ENCODE measurements at regions not wholly inside any gene's neighbourhood (a gene's known extent, or its start where the extent isn't known, plus 50 kb on each side); places are given as distances from the start of the nearest gene placed in this dataset.
"Not testable (repeated sequence)": the region's sequence is repeated elsewhere in the genome, so short reads cannot be mapped to it uniquely, and the experiment has no call there.

DNA sequence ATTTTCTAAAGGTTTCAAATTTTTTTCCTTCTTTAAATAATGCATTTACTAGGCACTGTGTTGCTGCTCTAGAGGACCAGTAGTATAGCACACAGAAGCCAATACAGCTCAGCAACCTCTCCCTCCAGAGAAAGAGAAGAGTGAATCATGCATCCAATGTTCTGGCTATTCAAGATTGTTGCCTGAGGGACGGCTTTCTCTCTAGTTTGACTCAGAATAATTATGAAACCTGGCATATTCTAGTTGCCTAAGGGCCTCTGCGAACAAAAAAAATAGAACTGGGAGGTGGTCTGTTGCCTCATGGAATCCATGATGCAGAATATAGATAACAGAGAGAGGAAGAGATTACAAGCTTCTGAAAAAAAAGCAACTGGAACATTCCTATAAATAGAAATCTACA, 1233.3 kb upstream of the PABPC4L start:
- no peaks in the 10 kb centered on the region for H3K36me3 ChIP-seq
- no peak overlapping the region for H3K4me3 ChIP-seq
- no peak for DNase-seq (ENCODE audit: extremely low spot score)
- 78% methylated on average over 2 of the region's 2 CpGs for WGBS
- no peaks in the 10 kb centered on the region for H3K4me1 ChIP-seq
- H3K27me3 ChIP-seq: no peaks in the 10 kb centered on the region
- TF ChIP-seq POLR2A (IDR thresholded peaks at IDR 0.05; ENCODE audit: low read depth): no peak
- TF ChIP-seq POLR2AphosphoS5 (IDR thresholded peaks at IDR 0.05): no peak
- no peak overlapping the region for H3K27ac ChIP-seq (replicated peaks in 1 of 4)
- peaks cover 0 to 13% (median 6%) of the 10 kb centered on the region in 4 donors for H3K9me3 ChIP-seq
- intact Hi-C loops (cut with DNase I): no loop called here

DNA sequence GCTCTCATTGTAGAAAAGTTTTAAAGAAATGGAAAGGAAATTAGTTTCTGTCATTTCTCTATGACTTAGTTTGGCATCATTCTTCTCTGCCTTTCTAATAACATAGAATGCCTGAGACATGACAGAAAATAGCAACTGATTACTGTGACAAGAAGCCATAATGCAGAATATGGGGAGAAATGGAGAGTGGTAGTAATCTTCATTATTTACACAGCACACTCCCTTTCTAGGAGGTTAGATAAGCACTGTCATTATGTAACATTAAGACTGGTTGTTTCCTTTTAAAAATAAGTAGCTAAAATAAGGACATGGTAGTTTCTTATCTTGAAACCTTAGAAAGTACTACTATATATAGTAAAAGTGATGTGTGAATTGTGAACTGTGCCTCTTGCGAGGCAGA, 1227.9 kb upstream of the PABPC4L start:
- no peaks in the 10 kb centered on the region for H3K4me1 ChIP-seq
- H3K27me3 ChIP-seq: no peaks in the 10 kb centered on the region
- intact Hi-C loops (cut with DNase I): no loop called here
- WGBS: 72% methylated on average over 1 of the region's 1 CpG
- no peaks in the 10 kb centered on the region for H3K36me3 ChIP-seq
- DNase-seq (ENCODE audit: extremely low spot score): no peak
- H3K4me3 ChIP-seq: no peak overlapping the region
- H3K27ac ChIP-seq (replicated peaks in 1 of 4): no peak overlapping the region
- TF ChIP-seq, protein P1, sequence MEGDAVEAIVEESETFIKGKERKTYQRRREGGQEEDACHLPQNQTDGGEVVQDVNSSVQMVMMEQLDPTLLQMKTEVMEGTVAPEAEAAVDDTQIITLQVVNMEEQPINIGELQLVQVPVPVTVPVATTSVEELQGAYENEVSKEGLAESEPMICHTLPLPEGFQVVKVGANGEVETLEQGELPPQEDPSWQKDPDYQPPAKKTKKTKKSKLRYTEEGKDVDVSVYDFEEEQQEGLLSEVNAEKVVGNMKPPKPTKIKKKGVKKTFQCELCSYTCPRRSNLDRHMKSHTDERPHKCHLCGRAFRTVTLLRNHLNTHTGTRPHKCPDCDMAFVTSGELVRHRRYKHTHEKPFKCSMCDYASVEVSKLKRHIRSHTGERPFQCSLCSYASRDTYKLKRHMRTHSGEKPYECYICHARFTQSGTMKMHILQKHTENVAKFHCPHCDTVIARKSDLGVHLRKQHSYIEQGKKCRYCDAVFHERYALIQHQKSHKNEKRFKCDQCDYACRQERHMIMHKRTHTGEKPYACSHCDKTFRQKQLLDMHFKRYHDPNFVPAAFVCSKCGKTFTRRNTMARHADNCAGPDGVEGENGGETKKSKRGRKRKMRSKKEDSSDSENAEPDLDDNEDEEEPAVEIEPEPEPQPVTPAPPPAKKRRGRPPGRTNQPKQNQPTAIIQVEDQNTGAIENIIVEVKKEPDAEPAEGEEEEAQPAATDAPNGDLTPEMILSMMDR (IDR thresholded peaks at IDR 0.05): no peak
- TF ChIP-seq EP300 (IDR thresholded peaks at IDR 0.05): no peak
- no peak for TF ChIP-seq POLR2AphosphoS5 (IDR thresholded peaks at IDR 0.05)
- TF ChIP-seq POLR2A (IDR thresholded peaks at IDR 0.05; ENCODE audit: low read depth): no peak
- H3K9me3 ChIP-seq: no peaks in the 10 kb centered on the region

DNA sequence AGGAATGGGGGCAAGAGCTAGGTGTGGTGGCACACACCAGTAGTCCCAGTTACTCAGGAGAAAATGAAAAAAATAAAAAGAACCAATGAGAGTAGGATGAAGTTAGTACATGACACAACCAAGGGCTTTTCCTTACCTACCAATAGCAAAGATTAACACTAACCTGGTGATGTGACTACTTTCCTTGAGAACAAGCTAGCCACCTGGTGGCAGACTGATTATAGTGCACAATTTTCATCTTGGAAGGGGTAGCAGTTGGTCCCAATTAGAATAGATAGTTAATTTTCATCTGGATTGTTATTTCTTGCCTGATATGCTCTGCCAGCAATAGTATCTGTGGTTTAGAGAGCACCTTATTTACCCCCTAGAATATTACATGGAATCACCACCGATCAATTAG, 1216.8 kb upstream of the PABPC4L start:
- intact Hi-C loops (cut with DNase I): no loop called here
- TF ChIP-seq POLR2AphosphoS5 (IDR thresholded peaks at IDR 0.05) (no peak), EP300 (IDR thresholded peaks at IDR 0.05) (no peak), POLR2A (IDR thresholded peaks at IDR 0.05; ENCODE audit: low read depth) (no peak)
- TF ChIP-seq, protein P1 (IDR thresholded peaks at IDR 0.05): no peak
- 93% methylated on average over 1 of the region's 1 CpG for WGBS

DNA sequence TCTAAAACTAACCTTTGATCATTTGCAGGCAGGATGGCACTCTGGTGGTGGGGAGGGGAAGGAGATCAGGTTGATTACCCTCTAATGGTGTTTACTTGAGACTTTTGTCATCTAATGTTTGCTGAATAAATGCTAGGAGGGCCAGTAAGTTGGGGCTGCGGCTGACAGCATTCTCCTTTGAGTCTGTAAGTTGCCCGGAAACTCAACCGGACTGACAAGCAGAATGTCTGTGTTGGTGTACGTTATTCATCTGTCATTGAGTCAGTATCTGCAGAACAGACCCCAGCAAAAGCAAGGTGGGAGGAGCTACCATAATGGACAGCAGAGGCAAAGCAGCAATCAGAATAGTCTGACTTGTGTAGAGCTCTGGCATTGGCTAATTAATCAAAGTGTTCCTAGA, 1210.6 kb upstream of the PABPC4L start:
- no peaks in the 10 kb centered on the region for H3K9me3 ChIP-seq
- no peak for DNase-seq (ENCODE audit: extremely low spot score)
- no peak overlapping the region for H3K4me3 ChIP-seq
- H3K36me3 ChIP-seq: no peaks in the 10 kb centered on the region
- H3K4me1 ChIP-seq: no peaks in the 10 kb centered on the region
- no peaks in the 10 kb centered on the region for H3K27me3 ChIP-seq
- no peak overlapping the region for H3K27ac ChIP-seq (replicated peaks in 1 of 4)
- intact Hi-C loops (cut with DNase I): no loop called here
- TF ChIP-seq POLR2A (IDR thresholded peaks at IDR 0.05; ENCODE audit: low read depth): no peak
- TF ChIP-seq, protein P1 (IDR thresholded peaks at IDR 0.05): no peak
- 81% methylated on average over 4 of the region's 4 CpGs for WGBS

More for the DNA sequence above, 1216.8 kb upstream of the PABPC4L start:
- Histone ChIP-seq H3K27ac (replicated peaks in 1 of 4) (no peak overlapping the region), H3K27me3 (no peaks in the 10 kb centered on the region), H3K4me1 (no peaks in the 10 kb centered on the region), H3K9me3 (no peaks in the 10 kb centered on the region), H3K36me3 (no peaks in the 10 kb centered on the region), H3K4me3 (no peak overlapping the region)
- no peak for DNase-seq (ENCODE audit: extremely low spot score)

DNA sequence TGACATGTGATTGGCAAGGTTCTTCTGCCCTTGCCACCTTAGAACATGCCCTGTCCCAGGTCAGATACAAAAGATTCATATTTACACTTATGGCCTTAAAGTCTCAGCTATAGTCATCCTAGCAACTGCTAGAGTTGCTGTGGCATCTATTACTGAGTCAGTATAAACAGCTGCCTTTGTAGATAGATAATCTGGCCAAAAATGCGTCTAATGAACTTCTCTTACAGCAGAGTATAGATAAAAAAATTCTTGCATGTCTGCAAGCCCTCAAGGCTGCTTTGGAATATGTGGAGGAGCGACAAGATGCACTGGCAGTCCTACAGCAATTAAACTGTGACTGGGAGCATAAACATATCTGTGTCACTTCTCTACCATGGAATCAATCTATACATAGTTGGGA, 1209.7 kb upstream of the PABPC4L start:
- intact Hi-C loops (cut with DNase I): no loop called here
- no peak for DNase-seq (ENCODE audit: extremely low spot score)
- Histone ChIP-seq H3K4me1 (no peaks in the 10 kb centered on the region), H3K9me3 (peaks cover 0 to 3% (median 0%) of the 10 kb centered on the region in 4 donors), H3K27me3 (no peaks in the 10 kb centered on the region), H3K27ac (replicated peaks in 1 of 4) (no peak overlapping the region), H3K36me3 (no peaks in the 10 kb centered on the region), H3K4me3 (no peak overlapping the region)
- TF ChIP-seq POLR2A (IDR thresholded peaks at IDR 0.05; ENCODE audit: low read depth) (no peak), POLR2AphosphoS5 (IDR thresholded peaks at IDR 0.05) (no peak), EP300 (IDR thresholded peaks at IDR 0.05) (no peak)
- TF ChIP-seq, protein P1 (IDR thresholded peaks at IDR 0.05): no peak
- WGBS: 43% methylated on average over 2 of the region's 2 CpGs

DNA sequence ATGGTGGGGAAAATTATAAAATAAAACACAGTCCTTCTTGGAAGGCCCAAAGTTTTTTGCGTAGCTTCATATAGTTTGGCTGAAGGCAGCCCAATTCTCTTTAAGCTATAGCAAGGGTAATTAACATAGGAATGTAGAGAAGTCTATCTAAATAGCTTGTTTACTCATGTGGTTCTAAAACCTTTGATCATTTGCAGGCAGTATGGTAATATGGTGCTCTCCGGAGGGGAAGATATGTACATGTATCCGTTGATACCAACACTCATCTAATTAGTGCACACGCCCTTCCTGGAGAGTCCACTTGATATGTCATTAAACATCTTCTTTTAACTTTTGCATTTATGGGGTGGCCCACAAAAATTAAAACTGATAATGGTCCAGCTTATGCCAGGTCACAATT, 1207.7 kb upstream of the PABPC4L start:
- H3K36me3 ChIP-seq; H3K4me1 ChIP-seq; H3K27ac ChIP-seq (replicated peaks in 1 of 4); H3K27me3 ChIP-seq; DNase-seq (ENCODE audit: extremely low spot score); H3K4me3 ChIP-seq; intact Hi-C loops (cut with DNase I): not testable (repeated sequence)
- 95% methylated on average over 4 of the region's 4 CpGs for WGBS
- H3K9me3 ChIP-seq: peaks cover 0 to 18% (median 7%) of the 10 kb centered on the region in 4 donors
